ENCODE measurements at regions not wholly inside any gene's neighbourhood (a gene's known extent, or its start where the extent isn't known, plus 50 kb on each side); places are given as distances from the start of the nearest gene placed in this dataset.

- TF ChIP-seq FOXK2 (IDR thresholded peaks at IDR 0.05) (no peak), FOXA1 (IDR thresholded peaks at IDR 0.05) (no peak), CTBP1 (IDR thresholded peaks at IDR 0.05; ENCODE audit: borderline replicate concordance) (no peak), ELF4 (IDR thresholded peaks at IDR 0.05) (no peak), ARNT (IDR thresholded peaks at IDR 0.05) (no peak), BHLHE40 (IDR thresholded peaks at IDR 0.05; ENCODE audit: borderline replicate concordance) (no peak), TARDBP (IDR thresholded peaks at IDR 0.05) (no peak)
- CTCF ChIA-PET, result interaction anchor here (0.7 kb wide), 1 partner anchor 12 kb away, joined by 5 read pairs; no protein-coding TSS in a partner anchor
- POLR2A ChIA-PET, result no interaction called here
- no peak for DNase-seq (ENCODE audit: extremely low spot score)
Observed at GRCh38 chr10:47178537-47179290, 121.3 kb upstream of the GDF10 start.

- ChIA-PET CTCF (interaction anchor here (0.7 kb wide), 1 partner anchor 12 kb away, joined by 5 read pairs; no protein-coding TSS in a partner anchor), POLR2A (no interaction called here)
- DNase-seq (ENCODE audit: extremely low spot score), result no peak
- TF ChIP-seq FOXA1 (IDR thresholded peaks at IDR 0.05), result no peak
Observed at GRCh38 chr10:47179291-47179647, 120.7 kb upstream of the GDF10 start.

- no peak for DNase-seq (ENCODE audit: extremely low spot score)
- ChIA-PET CTCF (no interaction called here), POLR2A (no interaction called here)
- TF ChIP-seq CTBP1 (IDR thresholded peaks at IDR 0.05; ENCODE audit: borderline replicate concordance), result no peak
- no peak for TF ChIP-seq ZNF384 (IDR thresholded peaks at IDR 0.05)
Observed at GRCh38 chr10:47181052-47181849, 118.7 kb upstream of the GDF10 start.

GRCh38 chr10:47182934-47183703, 116.9 kb upstream of the GDF10 start:
- TF ChIP-seq PKNOX1 (IDR thresholded peaks at IDR 0.05), result no peak
- CTCF ChIA-PET, result no interaction called here
- DNase-seq (ENCODE audit: extremely low spot score), result no peak
- POLR2A ChIA-PET, result no interaction called here

GRCh38 chr10:47183704-47184041, 116.3 kb upstream of the GDF10 start:
- ChIA-PET CTCF (no interaction called here), POLR2A (no interaction called here)
- no peak for TF ChIP-seq NFRKB (IDR thresholded peaks at IDR 0.05)
- no peak for TF ChIP-seq L3MBTL2 (conservative IDR thresholded peaks at IDR 0.05)
- no peak for TF ChIP-seq HDGF (IDR thresholded peaks at IDR 0.05; ENCODE audit: borderline replicate concordance)
- no peak for TF ChIP-seq FOXK2 (IDR thresholded peaks at IDR 0.05)
- TF ChIP-seq ARNT (IDR thresholded peaks at IDR 0.05), result no peak
- TF ChIP-seq ZNF384 (IDR thresholded peaks at IDR 0.05), result no peak
- no peak for TF ChIP-seq ELF4 (IDR thresholded peaks at IDR 0.05)
- no peak for TF ChIP-seq LEF1 (IDR thresholded peaks at IDR 0.05; ENCODE audit: borderline replicate concordance)
- TF ChIP-seq SUZ12 (IDR thresholded peaks at IDR 0.05), result no peak
- no peak for DNase-seq (ENCODE audit: extremely low spot score)

GRCh38 chr10:47184273-47184672, 115.7 kb upstream of the GDF10 start:
- POLR2A ChIA-PET, result no interaction called here
- CTCF ChIA-PET, result no interaction called here

GRCh38 chr10:47184724-47185330, 115.2 kb upstream of the GDF10 start:
- POLR2A ChIA-PET, result no interaction called here
- CTCF ChIA-PET, result no interaction called here
- TF ChIP-seq ARNT (IDR thresholded peaks at IDR 0.05) (no peak), BHLHE40 (IDR thresholded peaks at IDR 0.05; ENCODE audit: borderline replicate concordance) (no peak), ZNF384 (IDR thresholded peaks at IDR 0.05) (no peak), LEF1 (IDR thresholded peaks at IDR 0.05; ENCODE audit: borderline replicate concordance) (no peak), ELF4 (IDR thresholded peaks at IDR 0.05) (no peak), FOXK2 (IDR thresholded peaks at IDR 0.05) (no peak), SUZ12 (IDR thresholded peaks at IDR 0.05) (no peak), CTBP1 (IDR thresholded peaks at IDR 0.05; ENCODE audit: borderline replicate concordance) (no peak), L3MBTL2 (conservative IDR thresholded peaks at IDR 0.05) (no peak), SP1 (IDR thresholded peaks at IDR 0.05) (no peak), HDGF (IDR thresholded peaks at IDR 0.05; ENCODE audit: borderline replicate concordance) (no peak), FOXM1 (IDR thresholded peaks at IDR 0.05; ENCODE audit: borderline replicate concordance) (no peak), PKNOX1 (IDR thresholded peaks at IDR 0.05) (no peak), TARDBP (IDR thresholded peaks at IDR 0.05) (no peak), NFRKB (IDR thresholded peaks at IDR 0.05) (no peak), FOXA1 (IDR thresholded peaks at IDR 0.05) (no peak)
- DNase-seq (ENCODE audit: extremely low spot score), result no peak

More at GRCh38 chr10:47184273-47184672, 115.7 kb upstream of the GDF10 start:
- no peak for TF ChIP-seq LEF1 (IDR thresholded peaks at IDR 0.05; ENCODE audit: borderline replicate concordance)
- no peak for TF ChIP-seq PKNOX1 (IDR thresholded peaks at IDR 0.05)
- no peak for TF ChIP-seq FOXM1 (IDR thresholded peaks at IDR 0.05; ENCODE audit: borderline replicate concordance)
- TF ChIP-seq HDGF (IDR thresholded peaks at IDR 0.05; ENCODE audit: borderline replicate concordance), result no peak
- TF ChIP-seq L3MBTL2 (conservative IDR thresholded peaks at IDR 0.05), result no peak
- no peak for TF ChIP-seq NFRKB (IDR thresholded peaks at IDR 0.05)
- TF ChIP-seq BHLHE40 (IDR thresholded peaks at IDR 0.05; ENCODE audit: borderline replicate concordance), result no peak
- TF ChIP-seq ARNT (IDR thresholded peaks at IDR 0.05), result no peak
- DNase-seq (ENCODE audit: extremely low spot score), result no peak

Measured in HEK293T (cell line).